ENCODE measurements at regions not wholly inside any gene's neighbourhood (a gene's known extent, or its start where the extent isn't known, plus 50 kb on each side); places are given as distances from the start of the nearest gene placed in this dataset.
A peak's percentile ranks its signal among the peaks of the same experiment; 100 is the strongest.

DNA sequence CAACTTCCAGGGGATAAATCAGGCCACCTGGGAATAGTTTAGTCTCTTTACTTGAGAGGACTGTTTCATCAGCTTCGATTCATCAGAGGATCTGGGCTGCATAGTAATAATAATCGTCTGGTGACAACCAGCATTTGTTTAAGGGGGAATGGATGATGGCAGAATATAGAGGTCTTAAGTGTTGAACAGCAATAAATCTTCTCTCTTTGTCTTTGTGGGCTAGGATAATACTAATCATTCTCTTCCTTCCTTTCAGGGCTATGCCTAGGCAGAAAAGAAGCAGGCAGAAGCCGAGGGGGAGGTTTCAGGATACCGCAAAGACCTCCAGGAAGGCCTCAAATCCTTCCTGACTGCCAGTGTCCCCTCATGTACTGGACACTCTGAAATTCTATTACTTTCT is 150.4 kb upstream of the GAREM1 start:
- no peak for DNase-seq (ENCODE audit: low spot score)

DNA sequence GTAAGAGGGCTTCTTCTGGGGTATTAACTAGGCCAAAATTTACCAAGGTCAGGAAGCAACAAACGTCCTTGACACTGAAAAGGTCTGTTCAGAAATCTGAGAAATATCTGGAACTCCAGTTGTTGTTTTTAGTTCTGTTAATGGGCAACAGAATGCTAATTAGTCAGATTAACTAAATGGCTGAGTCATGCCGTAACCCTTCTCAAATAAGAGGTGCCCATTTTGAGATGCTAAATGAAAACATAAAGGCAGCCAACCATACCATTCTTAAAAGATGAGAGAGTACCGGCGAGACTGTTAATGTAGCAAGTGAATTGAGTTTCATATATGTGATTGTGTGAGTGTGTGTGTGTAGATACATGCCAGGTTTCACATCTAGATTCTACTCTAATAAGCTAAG is 147.9 kb upstream of the GAREM1 start:
- DNase-seq (ENCODE audit: low spot score): no peak

DNA sequence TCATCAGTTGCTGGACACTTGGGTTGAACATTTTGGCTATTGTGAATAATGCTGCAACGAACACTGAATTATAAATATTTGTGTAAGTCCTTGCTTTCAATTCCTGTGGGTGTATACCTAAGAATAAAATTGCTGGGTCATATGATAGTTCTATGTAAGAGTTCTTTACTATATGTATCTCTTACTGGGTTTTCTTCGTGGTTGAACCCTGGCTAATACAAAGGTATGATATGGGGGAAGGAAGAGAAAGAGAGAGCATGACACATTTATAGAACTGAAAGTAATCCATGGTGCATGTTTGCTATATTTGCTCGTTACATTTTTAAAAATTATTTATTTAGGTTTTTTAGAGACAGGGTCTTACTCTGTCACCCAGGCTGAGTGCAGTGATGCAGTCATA is 143.1 kb upstream of the GAREM1 start:
- DNase-seq (ENCODE audit: low spot score): no peak

GRCh38 chr18:32612651-32613050 is 142.0 kb upstream of the GAREM1 start:
- no peak for DNase-seq (ENCODE audit: low spot score)

- DNase-seq (ENCODE audit: low spot score): no peak
These were observed 139.5 kb upstream of the GAREM1 start for GRCh38 chr18:32610176-32610575.

GRCh38 chr18:32607816-32608215 is 137.1 kb upstream of the GAREM1 start:
- no peak for DNase-seq (ENCODE audit: low spot score)

DNA sequence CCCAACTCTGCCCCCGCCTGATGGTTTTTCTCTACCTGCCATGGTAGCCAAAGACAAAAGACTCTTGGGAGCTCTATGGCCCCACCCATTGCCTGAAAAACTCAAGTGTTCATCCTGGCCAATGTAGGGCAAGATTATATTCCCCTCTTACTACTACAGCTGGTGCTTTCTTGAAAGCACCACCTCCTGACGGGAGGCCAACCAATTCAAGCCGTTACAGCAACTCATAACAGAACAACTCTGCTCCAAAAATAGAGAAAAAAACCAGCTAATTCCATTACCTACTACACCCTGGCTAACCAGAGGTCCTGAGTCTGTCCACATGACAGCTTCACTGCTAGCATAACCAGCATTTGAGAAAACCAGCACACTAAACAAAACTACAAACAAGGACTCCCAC is 127.5 kb upstream of the GAREM1 start:
- DNase-seq (ENCODE audit: low spot score): no peak

DNA sequence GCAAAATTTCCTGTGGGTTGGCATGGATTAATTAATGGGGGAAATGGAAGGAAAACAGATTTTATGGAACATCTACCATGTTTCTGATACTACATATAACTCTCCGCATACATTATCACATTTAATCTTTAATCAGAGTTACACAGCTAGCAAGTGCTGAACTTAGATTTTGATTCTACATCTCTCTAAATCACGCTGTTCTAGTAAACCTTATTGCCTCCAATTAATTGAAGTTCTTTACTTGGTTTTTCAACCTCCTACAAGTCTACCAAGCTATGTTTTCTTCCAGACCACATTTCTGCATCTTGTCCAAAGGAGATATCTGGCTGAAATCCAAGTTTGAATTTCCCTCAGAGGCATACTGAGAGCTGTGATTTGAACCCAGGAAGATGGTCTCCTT is 125.8 kb upstream of the GAREM1 start:
- DNase-seq (ENCODE audit: low spot score): no peak

DNA sequence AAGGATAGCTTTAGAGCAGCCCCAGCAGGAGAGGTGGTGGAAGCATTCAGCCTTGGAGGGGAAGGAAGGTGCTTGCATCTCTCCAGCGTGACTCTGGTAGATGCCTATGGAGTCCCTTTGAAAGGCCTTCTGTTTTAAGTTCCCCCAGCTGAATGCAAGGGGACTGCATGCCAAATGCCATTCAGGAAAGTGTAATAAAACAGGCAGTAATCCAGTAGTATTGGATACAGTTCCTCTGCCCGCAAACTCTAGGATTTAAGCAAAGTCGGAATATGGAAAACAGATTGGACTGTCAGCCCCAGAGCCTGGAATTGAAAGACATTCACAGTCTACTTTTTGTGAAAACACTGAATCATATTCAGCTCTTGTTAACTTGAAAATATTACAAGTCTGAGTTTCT is 125.2 kb upstream of the GAREM1 start:
- DNase-seq (ENCODE audit: low spot score): no peak

- no peak for DNase-seq (ENCODE audit: low spot score)
These were observed 117.5 kb upstream of the GAREM1 start for GRCh38 chr18:32588191-32588590.

GRCh38 chr18:32583431-32583830 is 112.7 kb upstream of the GAREM1 start:
- no peak for DNase-seq (ENCODE audit: low spot score)

GRCh38 chr18:32582455-32582854 is 111.8 kb upstream of the GAREM1 start:
- no peak for DNase-seq (ENCODE audit: low spot score)

- no peak for DNase-seq (ENCODE audit: low spot score)
These were observed 106.9 kb upstream of the GAREM1 start for GRCh38 chr18:32577561-32577960.

GRCh38 chr18:32576296-32576916 is 105.7 kb upstream of the GAREM1 start:
- peak; percentile 30 for DNase-seq (ENCODE audit: low spot score)

DNA sequence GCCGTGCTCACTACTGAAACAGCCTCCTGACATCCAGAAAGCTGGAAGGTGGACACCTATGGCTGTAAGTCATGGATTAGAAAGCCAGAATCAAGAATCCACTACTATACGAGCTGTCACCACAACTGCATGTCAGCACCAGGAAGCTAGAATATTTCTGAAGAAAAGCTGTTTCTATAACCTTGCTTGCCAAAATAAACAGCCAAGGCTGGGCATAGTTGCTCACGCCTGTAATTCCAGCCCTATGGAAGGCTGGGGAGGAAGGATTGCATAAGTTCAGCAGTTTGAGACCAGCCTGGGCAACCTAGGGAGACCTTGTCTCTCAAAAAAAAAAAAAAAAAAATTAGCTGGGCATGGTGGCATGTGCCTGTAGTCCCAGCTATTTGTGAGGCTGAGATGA is 96.3 kb upstream of the GAREM1 start:
- DNase-seq (ENCODE audit: low spot score): no peak

DNA sequence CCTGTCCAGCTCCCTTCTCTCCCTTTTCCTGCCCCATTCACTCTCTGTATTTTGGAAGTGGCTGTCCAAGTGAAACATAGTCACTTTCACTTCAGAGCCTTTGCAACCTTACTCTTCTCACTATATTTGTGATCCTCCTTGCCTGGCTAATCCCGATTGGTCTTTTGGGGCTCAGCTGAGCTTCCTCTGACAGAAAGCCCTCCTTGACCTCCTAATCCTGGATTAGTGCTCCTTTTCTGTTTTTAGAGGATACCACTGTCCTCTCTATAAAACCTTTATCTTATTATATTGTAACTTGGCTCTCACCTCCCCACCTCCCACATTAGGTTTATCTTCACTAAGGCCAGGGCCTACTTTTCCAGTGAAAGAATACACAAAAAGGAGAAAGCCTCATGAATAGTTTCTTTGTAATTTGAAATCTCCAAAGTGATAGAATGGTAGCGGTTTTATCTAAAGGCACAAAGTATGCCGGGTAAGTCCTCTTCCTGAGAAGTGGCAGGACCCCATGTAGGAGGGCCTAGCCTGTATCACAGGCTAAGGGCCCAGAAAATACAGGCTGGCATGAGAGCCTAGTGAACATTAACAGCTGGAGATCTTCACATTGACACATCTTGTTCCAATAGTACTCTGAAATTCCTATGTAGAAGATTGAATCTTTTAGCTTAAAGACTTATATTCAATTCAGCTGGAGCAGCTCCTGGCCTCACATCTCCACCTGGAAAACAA is 83.1 kb upstream of the GAREM1 start:
- DNase-seq (ENCODE audit: low spot score): no peak

- DNase-seq (ENCODE audit: low spot score): no peak
These were observed 82.5 kb upstream of the GAREM1 start for GRCh38 chr18:32553174-32553573.

DNA sequence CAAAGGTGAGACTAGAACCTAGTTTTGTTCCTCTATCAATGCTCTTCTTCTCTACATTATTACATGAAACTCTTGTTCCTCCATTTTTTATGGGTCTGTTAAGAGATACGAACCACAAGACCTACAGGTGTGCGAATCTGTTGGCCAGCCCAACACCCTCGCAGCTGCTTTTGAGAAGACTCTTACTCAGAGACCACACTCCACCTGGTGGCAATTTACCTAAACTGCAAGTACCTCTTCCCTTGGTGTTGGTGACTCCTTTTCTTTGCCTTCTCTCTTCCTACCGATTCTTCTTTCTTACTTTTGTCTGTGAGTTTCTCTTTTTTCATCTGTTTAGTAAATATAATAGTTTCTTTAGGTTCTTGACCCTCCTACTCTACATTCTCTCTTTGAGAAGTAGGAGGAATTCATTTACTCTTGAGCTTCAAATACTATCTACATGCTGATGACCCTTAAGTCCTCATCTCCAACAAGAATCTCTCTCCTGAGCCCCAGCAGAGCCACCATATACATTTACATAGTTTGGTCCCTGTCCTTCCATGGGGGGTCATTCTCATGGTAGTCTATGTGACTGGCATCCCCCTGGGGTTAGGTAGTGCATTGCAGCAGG is 81.8 kb upstream of the GAREM1 start:
- peak; percentile 50 for DNase-seq (ENCODE audit: low spot score)

DNA sequence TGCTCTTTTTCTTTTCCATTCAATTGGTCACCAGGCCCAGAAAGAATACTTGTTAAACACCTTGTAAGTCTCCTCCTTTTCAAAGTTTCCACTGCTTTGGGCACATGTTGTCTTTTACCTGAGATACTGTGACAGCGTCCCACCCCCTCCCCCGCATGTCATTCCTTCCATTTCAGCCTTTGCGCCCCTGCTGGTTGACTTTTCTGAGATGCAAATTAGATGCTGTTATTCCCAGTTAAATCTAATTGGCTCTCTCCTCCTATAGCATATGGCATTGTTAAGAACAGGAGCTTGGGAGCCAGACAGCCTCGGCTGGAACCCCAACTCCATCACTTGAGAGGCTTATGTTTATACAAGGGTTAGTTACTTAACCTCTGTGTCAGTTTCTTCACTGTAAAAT is 80.3 kb upstream of the GAREM1 start:
- no peak for DNase-seq (ENCODE audit: low spot score)

DNA sequence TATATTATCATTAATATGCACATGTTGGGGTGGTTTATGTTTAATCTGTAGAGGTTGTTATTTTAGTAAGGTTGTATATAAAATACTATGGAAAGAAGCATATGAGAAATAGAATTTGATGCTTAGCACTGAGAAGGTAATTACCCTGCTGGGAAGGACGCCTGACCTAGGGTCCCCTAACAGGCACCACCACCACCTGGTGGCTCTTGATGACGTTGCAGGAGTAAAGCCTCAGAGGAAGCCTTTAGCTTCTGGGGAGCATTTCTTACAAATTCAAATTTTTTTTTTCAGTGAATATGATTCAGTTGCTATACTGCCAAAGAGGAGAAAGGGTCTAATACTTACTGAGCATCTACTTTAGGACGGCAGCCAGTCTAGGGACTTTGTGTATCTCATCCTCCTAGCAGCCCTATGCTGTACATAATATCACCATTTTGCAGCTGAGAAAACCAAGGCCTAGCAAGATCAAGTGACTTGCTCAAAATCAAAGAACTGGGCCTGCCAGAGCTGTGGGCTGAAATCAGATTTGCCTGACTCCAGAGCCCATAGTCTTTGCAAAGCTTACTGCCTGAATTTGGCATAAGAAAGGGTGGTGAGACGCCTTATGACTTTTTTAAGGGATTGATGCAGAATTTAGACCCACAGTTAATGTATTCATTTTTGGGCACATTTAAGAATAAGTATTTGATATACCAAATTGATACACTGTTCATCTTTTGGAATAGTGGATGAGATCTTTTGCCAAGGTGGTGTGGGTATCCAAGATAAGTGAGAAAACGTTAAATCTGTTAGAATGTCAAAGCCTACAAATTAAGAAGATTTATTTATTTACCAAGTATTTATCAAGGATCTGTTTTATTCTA is 78.8 kb upstream of the GAREM1 start:
- peak; percentile 16 for DNase-seq (ENCODE audit: low spot score)

DNA sequence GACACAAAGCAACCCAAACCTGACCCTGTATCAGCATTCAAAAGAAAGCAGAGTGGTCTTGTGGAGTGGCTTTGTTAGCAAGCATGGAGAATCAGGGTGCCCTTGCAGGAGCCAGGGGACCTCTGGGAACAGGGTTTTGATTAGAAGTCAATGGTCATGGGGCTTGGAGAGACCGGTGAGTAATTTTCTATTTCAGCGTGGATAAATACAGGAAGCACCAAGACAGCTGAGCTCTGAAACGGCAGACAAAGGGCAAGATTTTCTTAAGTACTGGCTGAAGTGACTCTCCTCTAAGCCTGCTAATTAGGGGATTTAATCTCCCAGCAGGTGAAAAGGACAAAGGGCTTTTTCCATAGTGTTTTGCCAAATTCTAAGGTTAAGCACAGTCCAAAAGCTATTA is 78.0 kb upstream of the GAREM1 start:
- no peak for DNase-seq (ENCODE audit: low spot score)

DNA sequence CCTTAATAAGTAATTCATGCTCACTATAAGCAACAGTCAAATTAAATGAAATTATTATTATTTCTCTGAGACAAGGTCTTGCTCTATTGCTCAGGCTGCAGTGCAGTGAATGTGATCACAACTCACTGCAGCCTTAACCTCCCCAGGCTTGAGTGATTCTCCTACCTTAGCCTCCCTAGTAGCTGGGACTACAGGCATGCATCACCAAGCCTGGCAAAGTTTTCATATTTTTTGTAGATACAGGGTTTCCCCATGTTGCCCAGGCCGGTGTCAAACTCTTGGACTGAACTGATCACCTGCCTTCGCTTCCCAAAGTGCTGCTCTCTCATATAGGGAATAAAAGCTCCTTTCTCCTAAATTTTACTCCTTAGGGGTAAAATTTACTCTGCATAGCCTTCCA is 74.9 kb upstream of the GAREM1 start:
- no peak for DNase-seq (ENCODE audit: low spot score)

DNA sequence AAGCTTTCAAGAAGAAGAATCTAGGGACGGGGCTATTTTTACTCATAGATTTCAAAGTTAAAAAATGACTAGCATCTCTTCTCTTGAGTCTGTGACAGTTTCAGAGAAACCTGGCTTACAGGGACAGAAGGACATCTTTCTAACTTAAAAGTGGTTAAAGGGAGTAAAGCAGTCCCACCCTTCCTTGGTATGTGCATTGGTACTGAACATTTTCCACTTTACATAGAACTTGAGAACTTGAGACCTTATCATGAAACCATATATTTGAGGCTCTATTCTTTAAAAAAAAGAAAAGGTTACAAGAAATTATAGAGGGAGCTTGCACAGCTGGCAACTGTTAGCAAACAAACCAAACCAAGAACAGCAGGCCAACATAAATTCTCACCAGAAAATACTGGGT is 73.4 kb upstream of the GAREM1 start:
- no peak for DNase-seq (ENCODE audit: low spot score)
